Neural cell (in vitro differentiated cells): ENCODE measurements at regions not wholly inside any gene's neighbourhood (a gene's known extent, or its start where the extent isn't known, plus 50 kb on each side); places are given as distances from the start of the nearest gene placed in this dataset.

Experiments
- H2AFZ ChIP-seq: fragments of 200-600, 300-800 bp; sonication (generic), shearing (Covaris generic); 2 replicates; pipeline ENCODE4 v1.6.0; 2014; ENCODE audit warnings: low read depth, mild to moderate bottlenecking, antibody characterized with exemption, low read length, moderate library complexity
- H3F3A ChIP-seq: fragments of 200-600 bp; shearing (Covaris generic); 2 replicates; pipeline ENCODE4 v1.6.1; 2016; ENCODE audit warnings: mild to moderate bottlenecking, moderate library complexity, mixed read lengths, antibody characterized with exemption, low read length; ENCODE audit not compliant: insufficient read depth, poor library complexity, severe bottlenecking
- H3K27ac ChIP-seq: fragments of 200-600, 300-800 bp; sonication (generic), shearing (Covaris generic); 2 replicates; pipeline ENCODE4 v1.5.1; 2014; ENCODE audit warnings: mild to moderate bottlenecking, low read length, moderate library complexity
- H3K27me3 ChIP-seq: fragments of 300-800, 200-600 bp; sonication (generic), shearing (Covaris generic); 2 replicates; pipeline ENCODE4 v1.6.0; 2014; ENCODE audit warnings: mild to moderate bottlenecking, low read depth, low read length, moderate library complexity; ENCODE audit not compliant: insufficient read depth
- H3K36me3 ChIP-seq: fragments of 300-800, 200-600 bp; sonication (generic), shearing (Covaris generic); 2 replicates; pipeline ENCODE4 v1.5.1; 2014; ENCODE audit warnings: mild to moderate bottlenecking, antibody characterized with exemption, low read length, moderate library complexity; ENCODE audit not compliant: insufficient read depth
- H3K4me2 ChIP-seq: fragments of 300-800, 200-600 bp; sonication (generic), shearing (Covaris generic); 2 replicates; pipeline ENCODE4 v1.6.0; 2014; ENCODE audit warnings: mild to moderate bottlenecking, low read length
- H3K4me3 ChIP-seq: fragments of 300-800, 200-600 bp; sonication (generic), shearing (Covaris generic); 2 replicates; pipeline ENCODE4 v1.5.1; 2014; ENCODE audit warnings: mild to moderate bottlenecking, low read length, moderate library complexity
- H3K79me2 ChIP-seq: fragments of 200-600 bp; shearing (Covaris generic); replicated peaks from 2 replicates; pipeline ENCODE4 v1.6.0; 2014; ENCODE audit warnings: mild to moderate bottlenecking, low read length, moderate library complexity; ENCODE audit not compliant: insufficient read depth
- H3K9ac ChIP-seq: fragments of 300-800, 200-600 bp; sonication (generic), shearing (Covaris generic); 2 replicates; pipeline ENCODE4 v1.6.1; 2016; ENCODE audit warnings: mild to moderate bottlenecking, low read length, mixed read lengths
- H3K9me2 ChIP-seq: fragments of 200-600 bp; shearing (Covaris generic); 2 replicates; pipeline ENCODE4 v1.6.1; 2016; ENCODE audit warnings: mild to moderate bottlenecking, low read length, mixed read lengths; ENCODE audit not compliant: insufficient read depth
- H3K9me3 ChIP-seq: fragments of 200-600, 300-800 bp; sonication (generic), shearing (Covaris generic); 2 replicates; pipeline ENCODE4 v1.6.1; 2016; ENCODE audit warnings: mild to moderate bottlenecking, mixed run types, low read length, moderate library complexity, mixed read lengths
- H4K20me1 ChIP-seq: fragments of 200-600 bp; shearing (Covaris generic); 2 replicates; pipeline ENCODE4 v1.6.1; 2016; ENCODE audit warnings: mild to moderate bottlenecking, mixed run types; ENCODE audit not compliant: insufficient read depth
- CTCF ChIP-seq: fragments of 450-650 bp; IDR thresholded peaks from 2 replicates; pipeline ENCODE4 v1.5.1; 2014; ENCODE audit warnings: antibody characterized with exemption, mild to moderate bottlenecking, moderate library complexity; ENCODE audit not compliant: poor library complexity, severe bottlenecking
- EP300 ChIP-seq: fragments of 450-650 bp; conservative IDR thresholded peaks from 2 replicates; pipeline ENCODE4 v1.6.1; 2014; ENCODE audit warnings: antibody characterized with exemption, mild to moderate bottlenecking, moderate library complexity; ENCODE audit not compliant: poor library complexity, severe bottlenecking
- EZH2 ChIP-seq: fragments of 200-600, 300-800 bp; shearing (Covaris generic), sonication (generic); IDR thresholded peaks from 2 replicates; pipeline ENCODE4 v1.6.1; 2014; ENCODE audit warnings: antibody characterized with exemption, low read length, borderline replicate concordance, mild to moderate bottlenecking; ENCODE audit not compliant: insufficient read depth, poor library complexity, severe bottlenecking
- MXI1 ChIP-seq: fragments of 450-650 bp; conservative IDR thresholded peaks from 2 replicates; pipeline ENCODE4 v1.6.1; 2014; ENCODE audit warnings: antibody characterized with exemption, mild to moderate bottlenecking; ENCODE audit not compliant: poor library complexity, severe bottlenecking
- POLR2AphosphoS5 ChIP-seq: IDR thresholded peaks from 2 replicates; pipeline ENCODE4 v1.6.1; 2012
- RAD21 ChIP-seq: fragments of 450-650 bp; conservative IDR thresholded peaks from 2 replicates; pipeline ENCODE4 v1.6.1; 2014; ENCODE audit warnings: antibody characterized with exemption, mild to moderate bottlenecking, moderate library complexity
- REST ChIP-seq: IDR thresholded peaks from 2 replicates; pipeline ENCODE4 v1.6.1; 2012; ENCODE audit warnings: borderline replicate concordance
- SMC3 ChIP-seq: fragments of 450-650 bp; conservative IDR thresholded peaks from 2 replicates; pipeline ENCODE4 v1.6.1; 2014; ENCODE audit warnings: antibody characterized with exemption, mild to moderate bottlenecking, moderate library complexity; ENCODE audit not compliant: poor library complexity
- TAF1 ChIP-seq: IDR thresholded peaks from 2 replicates; pipeline ENCODE4 v1.6.1; 2012; ENCODE audit warnings: low read depth

- no peak overlapping the region for H3K4me3 ChIP-seq
Observed at GRCh38 chr10:90125456-90126255, 424.3 kb downstream of the KIF20B start.

GRCh38 chr10:90126256-90126595 is 424.8 kb downstream of the KIF20B start:
- H3K4me3 ChIP-seq: no peak overlapping the region
- H2AFZ ChIP-seq: no peak overlapping the region
- no peak overlapping the region for H3K27ac ChIP-seq
- no peak overlapping the region for H3K9ac ChIP-seq
- no peaks in the 10 kb centered on the region for H3K27me3 ChIP-seq
- TF ChIP-seq REST (no peak), EP300 (no peak)
- H3F3A ChIP-seq: no peaks in the 10 kb centered on the region
- H3K9me3 ChIP-seq: no peaks in the 10 kb centered on the region
- H3K4me2 ChIP-seq: no peak overlapping the region
- H4K20me1 ChIP-seq: no peaks in the 10 kb centered on the region
- H3K79me2 ChIP-seq: no peaks in the 10 kb centered on the region
- no peaks in the 10 kb centered on the region for H3K36me3 ChIP-seq
- no peaks in the 10 kb centered on the region for H3K9me2 ChIP-seq

More at GRCh38 chr10:90125456-90126255, 424.3 kb downstream of the KIF20B start:
- Histone ChIP-seq H3K27ac (peak overlapping the region; percentile 29), H2AFZ (no peak overlapping the region), H3K27me3 (no peaks in the 10 kb centered on the region), H3F3A (no peaks in the 10 kb centered on the region), H4K20me1 (no peaks in the 10 kb centered on the region), H3K9ac (no peak overlapping the region), H3K36me3 (no peaks in the 10 kb centered on the region), H3K4me2 (no peak overlapping the region), H3K79me2 (no peaks in the 10 kb centered on the region), H3K9me3 (no peaks in the 10 kb centered on the region), H3K9me2 (no peaks in the 10 kb centered on the region)
- TF ChIP-seq EP300 (no peak), TAF1 (no peak), RAD21 (no peak), SMC3 (no peak), POLR2AphosphoS5 (no peak), EZH2 (no peak)

GRCh38 chr10:90130321-90131086 is 429.1 kb downstream of the KIF20B start:
- TF ChIP-seq CTCF: no peak
- no peak for TF ChIP-seq TAF1
- TF ChIP-seq SMC3: no peak
- TF ChIP-seq POLR2AphosphoS5: no peak
- no peak for TF ChIP-seq EZH2
- no peak for TF ChIP-seq EP300
- TF ChIP-seq MXI1: no peak
- no peak for TF ChIP-seq REST
- TF ChIP-seq RAD21: no peak
- Histone ChIP-seq H4K20me1 (no peaks in the 10 kb centered on the region), H3K9me2 (no peaks in the 10 kb centered on the region), H3K27ac (no peak overlapping the region), H3K36me3 (no peaks in the 10 kb centered on the region), H3F3A (no peaks in the 10 kb centered on the region), H3K79me2 (no peaks in the 10 kb centered on the region), H3K9ac (no peak overlapping the region), H3K4me3 (no peak overlapping the region), H2AFZ (no peak overlapping the region), H3K4me2 (no peak overlapping the region), H3K27me3 (no peaks in the 10 kb centered on the region), H3K9me3 (no peaks in the 10 kb centered on the region)
